AG04449 (cell line): ENCODE measurements at regions not wholly inside any gene's neighbourhood (a gene's known extent, or its start where the extent isn't known, plus 50 kb on each side); places are given as distances from the start of the nearest gene placed in this dataset.

Experiments
- CTCF ChIA-PET: fragments of 350-600 bp; formaldehyde crosslinking; extraction: SDS; loops from one replicate; lab custom pipeline; 2021; ENCODE audit warnings: antibody characterized with exemption; lab: Yijun Ruan, JAX
- POLR2A ChIA-PET: fragments of 400-600, 350-600 bp; formaldehyde crosslinking; extraction: SDS; loops from one replicate; lab custom pipeline; 2020; ENCODE audit warnings: antibody characterized with exemption, inconsistent platforms; lab: Yijun Ruan, JAX
- DNase-seq: peaks from one replicate; pipeline ENCODE4 v3.0.0-alpha.2; 2010; ENCODE audit warnings: low read depth, low spot score
- H3K4me3 ChIP-seq: 2 replicates; pipeline ENCODE4 v1.5.1; 2011; ENCODE audit warnings: low read depth, mild to moderate bottlenecking, control low read depth, low read length
- TF ChIP-seq, protein P1 (sequence below): IDR thresholded peaks from one replicate; pipeline ENCODE4 v1.5.1; 2011; ENCODE audit warnings: mild to moderate bottlenecking, moderate library complexity, low read length, control low read depth, inconsistent platforms; ENCODE audit not compliant: insufficient read depth; ENCODE audit errors: missing control alignments

DNA sequence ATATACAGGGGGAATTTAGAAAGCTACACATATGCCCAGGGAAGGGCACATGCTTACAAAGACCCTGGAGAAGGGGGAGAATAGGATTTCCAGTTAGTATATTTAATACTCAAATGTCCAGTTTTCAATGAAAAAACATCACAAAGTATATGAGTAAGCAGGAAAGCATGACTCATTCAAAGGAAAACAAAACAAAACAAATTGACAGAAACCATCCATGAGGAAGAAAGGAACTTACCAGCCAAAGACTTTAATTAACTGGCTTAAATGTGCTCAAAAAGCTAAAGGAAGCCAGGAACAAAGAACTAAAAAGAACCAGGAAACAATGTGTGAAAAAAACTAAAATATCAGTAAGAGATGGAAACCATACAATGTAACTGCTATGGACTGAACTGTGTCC, 716.2 kb upstream of the ARGLU1 start:
- H3K4me3 ChIP-seq = no peak overlapping the region
- DNase-seq = no peak
- POLR2A ChIA-PET = no interaction called here
- CTCF ChIA-PET = no interaction called here
- TF ChIP-seq, protein P1, sequence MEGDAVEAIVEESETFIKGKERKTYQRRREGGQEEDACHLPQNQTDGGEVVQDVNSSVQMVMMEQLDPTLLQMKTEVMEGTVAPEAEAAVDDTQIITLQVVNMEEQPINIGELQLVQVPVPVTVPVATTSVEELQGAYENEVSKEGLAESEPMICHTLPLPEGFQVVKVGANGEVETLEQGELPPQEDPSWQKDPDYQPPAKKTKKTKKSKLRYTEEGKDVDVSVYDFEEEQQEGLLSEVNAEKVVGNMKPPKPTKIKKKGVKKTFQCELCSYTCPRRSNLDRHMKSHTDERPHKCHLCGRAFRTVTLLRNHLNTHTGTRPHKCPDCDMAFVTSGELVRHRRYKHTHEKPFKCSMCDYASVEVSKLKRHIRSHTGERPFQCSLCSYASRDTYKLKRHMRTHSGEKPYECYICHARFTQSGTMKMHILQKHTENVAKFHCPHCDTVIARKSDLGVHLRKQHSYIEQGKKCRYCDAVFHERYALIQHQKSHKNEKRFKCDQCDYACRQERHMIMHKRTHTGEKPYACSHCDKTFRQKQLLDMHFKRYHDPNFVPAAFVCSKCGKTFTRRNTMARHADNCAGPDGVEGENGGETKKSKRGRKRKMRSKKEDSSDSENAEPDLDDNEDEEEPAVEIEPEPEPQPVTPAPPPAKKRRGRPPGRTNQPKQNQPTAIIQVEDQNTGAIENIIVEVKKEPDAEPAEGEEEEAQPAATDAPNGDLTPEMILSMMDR = no peak

DNA sequence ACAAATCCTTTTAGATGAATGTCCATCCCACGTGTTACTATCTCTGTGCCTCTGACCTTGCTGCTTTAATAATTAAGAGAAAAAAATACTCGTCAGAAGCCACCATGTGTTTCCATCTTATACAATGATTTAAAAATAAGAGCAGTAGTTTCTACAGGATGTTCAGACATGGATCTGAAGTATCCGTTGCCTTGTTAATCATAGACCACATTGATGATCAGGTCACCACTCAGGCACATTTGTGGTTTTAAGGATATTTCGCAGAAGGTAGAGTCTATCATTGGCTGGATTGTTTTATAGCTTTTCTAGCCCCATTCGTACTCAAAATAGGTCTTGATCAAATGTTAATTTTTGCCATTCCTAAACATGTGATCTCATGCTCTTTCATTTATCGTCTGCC, 710.0 kb upstream of the ARGLU1 start:
- POLR2A ChIA-PET = no interaction called here
- TF ChIP-seq, protein P1 = no peak
- CTCF ChIA-PET = no interaction called here
- no peak overlapping the region for H3K4me3 ChIP-seq
- DNase-seq = no peak

DNA sequence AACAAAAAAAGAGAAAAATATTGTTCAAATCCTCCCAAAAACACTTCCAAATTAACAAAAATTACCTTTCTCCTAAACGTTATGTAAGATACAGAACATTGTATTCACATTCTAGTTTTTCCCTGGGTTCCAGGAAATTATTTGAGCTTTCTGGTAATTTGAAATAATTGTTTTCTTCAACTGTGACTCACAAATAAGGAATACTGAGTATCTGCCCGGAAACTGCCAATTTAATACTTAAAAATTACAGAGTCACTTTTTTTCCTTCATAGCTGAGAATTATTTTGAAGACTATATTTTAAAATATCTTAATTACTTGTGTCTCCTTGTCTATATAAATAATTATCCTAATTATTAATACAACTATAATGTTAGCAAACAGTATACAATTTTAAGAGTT, 709.0 kb upstream of the ARGLU1 start:
- no peak overlapping the region for H3K4me3 ChIP-seq
- CTCF ChIA-PET = no interaction called here
- TF ChIP-seq, protein P1 = no peak
- POLR2A ChIA-PET = no interaction called here
- DNase-seq = no peak

DNA sequence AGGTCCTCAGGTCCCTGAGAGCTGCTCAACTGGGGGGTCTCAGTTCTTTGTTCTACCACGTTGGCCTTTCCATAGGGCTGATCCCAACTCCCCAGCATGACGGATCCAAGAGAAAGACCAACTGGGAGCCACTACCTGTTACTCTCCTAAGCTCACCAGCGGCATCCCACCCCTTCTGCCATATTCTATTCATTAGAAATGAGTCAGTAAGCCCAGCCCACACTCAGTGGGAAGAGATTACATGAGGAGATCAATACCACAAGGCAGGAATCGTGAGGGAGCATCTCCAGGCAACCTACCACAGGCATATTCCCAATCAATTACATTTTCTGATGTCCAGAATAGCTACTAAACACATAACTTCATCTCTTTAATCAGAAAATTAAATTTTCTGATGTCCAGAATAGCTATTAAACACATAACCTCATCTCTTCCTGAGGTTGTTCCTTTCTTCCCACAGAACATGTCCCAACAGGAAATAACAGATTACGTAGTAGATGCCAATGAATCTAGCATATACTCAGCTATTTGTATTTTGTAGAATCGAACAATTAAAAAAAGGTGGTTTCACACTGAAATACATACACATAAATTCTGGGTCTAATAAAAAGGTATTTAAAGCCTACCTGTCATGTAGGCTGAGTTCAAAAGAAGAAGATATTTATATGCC, 708.1 kb upstream of the ARGLU1 start:
- POLR2A ChIA-PET = no interaction called here
- CTCF ChIA-PET = no interaction called here
- TF ChIP-seq, protein P1 = no peak
- DNase-seq = no peak
- no peak overlapping the region for H3K4me3 ChIP-seq

DNA sequence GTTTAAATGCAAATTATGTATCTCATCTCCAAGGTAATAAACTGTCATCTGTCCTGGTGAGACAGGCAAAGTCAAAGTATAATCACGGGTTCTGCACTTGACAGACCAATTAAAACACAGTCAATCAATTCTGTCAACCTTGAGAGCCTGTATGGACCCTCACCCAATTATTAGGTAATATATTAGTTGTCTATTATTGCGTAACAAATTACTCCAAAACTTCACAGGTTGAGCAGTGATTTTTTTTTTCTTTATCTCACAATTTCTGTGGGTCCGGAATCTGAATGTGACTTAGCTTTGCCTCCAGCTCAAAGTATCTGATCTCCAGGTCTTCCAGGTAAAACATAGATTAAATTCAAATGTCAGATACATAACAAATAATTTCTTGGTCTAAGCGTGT, 707.4 kb upstream of the ARGLU1 start:
- TF ChIP-seq, protein P1 = no peak
- DNase-seq = no peak
- ChIA-PET POLR2A (no interaction called here), CTCF (no interaction called here)
- H3K4me3 ChIP-seq = no peak overlapping the region

DNA sequence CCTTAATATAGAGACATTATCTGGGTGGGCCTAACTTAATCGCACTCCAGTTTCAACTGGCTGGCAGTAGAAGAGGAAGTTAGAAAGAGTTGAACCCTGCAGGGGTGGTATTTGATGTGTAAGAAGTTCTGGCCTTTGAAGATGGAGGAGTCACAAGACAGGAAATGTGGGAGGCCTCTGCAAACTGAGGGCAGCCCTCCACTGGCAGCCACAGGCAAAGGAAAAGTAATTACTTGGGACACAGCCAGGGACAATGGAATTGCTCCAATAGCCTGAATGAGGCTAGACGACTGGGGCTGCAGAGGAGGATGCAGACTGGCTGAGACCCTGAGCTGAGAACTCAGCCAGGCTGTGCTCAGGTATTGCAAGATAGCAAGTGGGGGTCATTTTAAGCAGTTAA, 703.3 kb upstream of the ARGLU1 start:
- CTCF ChIA-PET = no interaction called here
- no peak overlapping the region for H3K4me3 ChIP-seq
- POLR2A ChIA-PET = no interaction called here
- TF ChIP-seq, protein P1 = no peak
- DNase-seq = no peak
